WTC11 (cell line): ENCODE measurements at regions not wholly inside any gene's neighbourhood (a gene's known extent, or its start where the extent isn't known, plus 50 kb on each side); places are given as distances from the start of the nearest gene placed in this dataset.

Source experiments
- CTCF ChIP-seq: fragments of 200-600 bp; IDR thresholded peaks from 2 replicates; pipeline ENCODE4 v1.8.0; 2022; ENCODE audit warnings: antibody characterized with exemption
- ETV6 ChIP-seq: sonication (generic); formaldehyde crosslinking; IDR thresholded peaks from 2 replicates; pipeline ENCODE4 v1.8.1; 2022; ENCODE audit warnings: mild to moderate bottlenecking, missing genetic modification reagents
- HMGA2 ChIP-seq: fragments of 250-450 bp; sonication (Bioruptor Pico); IDR thresholded peaks from 2 replicates; pipeline ENCODE4 v1.4.0; 2021; ENCODE audit warnings: mild to moderate bottlenecking, moderate library complexity
- JUN ChIP-seq: sonication (generic); formaldehyde crosslinking; IDR thresholded peaks from 2 replicates; pipeline ENCODE4 v1.8.0; 2023; ENCODE audit warnings: mild to moderate bottlenecking, missing genetic modification reagents
- KAT7 ChIP-seq: sonication (generic); formaldehyde crosslinking; IDR thresholded peaks from 2 replicates; pipeline ENCODE4 v1.8.1; 2023; ENCODE audit warnings: missing genetic modification reagents, mild to moderate bottlenecking, borderline replicate concordance
- NFATC4 ChIP-seq: fragments of 250-450 bp; sonication (Bioruptor Pico); IDR thresholded peaks from 2 replicates; pipeline ENCODE4 v1.9.0; 2021; ENCODE audit warnings: mild to moderate bottlenecking
- NR1H2 ChIP-seq: sonication (generic); formaldehyde crosslinking; IDR thresholded peaks from 2 replicates; pipeline ENCODE4 v1.9.0; 2021; ENCODE audit warnings: mild to moderate bottlenecking, moderate library complexity, missing genetic modification reagents
- NR3C1 ChIP-seq: sonication (generic); formaldehyde crosslinking; conservative IDR thresholded peaks from 2 replicates; pipeline ENCODE4 v1.8.1; 2023; ENCODE audit warnings: low read depth, mild to moderate bottlenecking, missing genetic modification reagents
- USF2 ChIP-seq: sonication (generic); formaldehyde crosslinking; IDR thresholded peaks from 2 replicates; pipeline ENCODE4 v1.8.1; 2023; ENCODE audit warnings: mild to moderate bottlenecking, missing genetic modification reagents, moderate library complexity
- TF ChIP-seq, protein P1 (sequence below): sonication (generic); formaldehyde crosslinking; IDR thresholded peaks from 2 replicates; pipeline ENCODE4 v1.8.1; 2022; ENCODE audit warnings: missing genetic modification reagents, borderline replicate concordance
- TF ChIP-seq, protein P2 (sequence below): sonication (generic); formaldehyde crosslinking; IDR thresholded peaks from 2 replicates; pipeline ENCODE4 v1.8.1; 2023; ENCODE audit warnings: mild to moderate bottlenecking, missing genetic modification reagents
- TF ChIP-seq, protein P3 (sequence below): sonication (generic); formaldehyde crosslinking; conservative IDR thresholded peaks from 2 replicates; pipeline ENCODE4 v1.8.1; 2023; ENCODE audit warnings: mild to moderate bottlenecking, low read depth, missing genetic modification reagents, moderate library complexity

DNA sequence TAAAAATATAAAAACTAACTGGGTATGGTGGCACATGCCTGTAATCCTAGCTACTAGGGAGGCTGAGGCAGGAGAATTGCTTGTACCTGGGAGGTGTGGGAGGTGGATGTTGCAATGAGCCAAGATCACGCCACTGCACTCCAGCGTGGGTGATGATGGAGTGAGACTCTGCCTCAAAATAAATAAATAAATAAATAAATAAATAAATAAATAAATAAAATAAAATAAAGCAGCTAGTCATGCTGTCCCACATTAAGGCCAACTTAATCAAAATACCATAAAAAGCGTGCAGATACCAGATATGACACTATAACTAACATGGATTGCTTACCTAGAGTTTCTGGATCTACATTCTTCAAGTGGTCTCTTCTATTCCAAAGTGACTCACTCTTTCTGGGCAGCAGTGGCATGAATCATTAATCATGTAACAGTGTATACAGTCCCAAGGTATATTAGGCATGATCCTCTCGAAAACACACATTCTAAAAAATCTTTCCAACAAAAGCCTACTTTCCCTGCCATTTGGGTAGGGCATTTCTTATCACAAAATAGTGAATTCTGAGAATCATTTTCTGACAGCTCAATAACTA is 187.1 kb downstream of the ELAVL2 start:
- TF ChIP-seq CTCF (no peak), KAT7 (CRISPR knock-in tag) (no peak), HMGA2 (no peak), JUN (CRISPR knock-in tag) (no peak), NR1H2 (CRISPR knock-in tag) (no peak), NFATC4 (CRISPR knock-in tag) (no peak), USF2 (CRISPR knock-in tag) (no peak), ETV6 (no peak), NR3C1 (no peak)
- TF ChIP-seq, protein P1, sequence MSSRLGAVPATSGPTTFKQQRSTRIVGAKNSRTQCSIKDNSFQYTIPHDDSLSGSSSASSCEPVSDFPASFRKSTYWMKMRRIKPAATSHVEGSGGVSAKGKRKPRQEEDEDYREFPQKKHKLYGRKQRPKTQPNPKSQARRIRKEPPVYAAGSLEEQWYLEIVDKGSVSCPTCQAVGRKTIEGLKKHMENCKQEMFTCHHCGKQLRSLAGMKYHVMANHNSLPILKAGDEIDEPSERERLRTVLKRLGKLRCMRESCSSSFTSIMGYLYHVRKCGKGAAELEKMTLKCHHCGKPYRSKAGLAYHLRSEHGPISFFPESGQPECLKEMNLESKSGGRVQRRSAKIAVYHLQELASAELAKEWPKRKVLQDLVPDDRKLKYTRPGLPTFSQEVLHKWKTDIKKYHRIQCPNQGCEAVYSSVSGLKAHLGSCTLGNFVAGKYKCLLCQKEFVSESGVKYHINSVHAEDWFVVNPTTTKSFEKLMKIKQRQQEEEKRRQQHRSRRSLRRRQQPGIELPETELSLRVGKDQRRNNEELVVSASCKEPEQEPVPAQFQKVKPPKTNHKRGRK = no peak
- TF ChIP-seq, protein P2, sequence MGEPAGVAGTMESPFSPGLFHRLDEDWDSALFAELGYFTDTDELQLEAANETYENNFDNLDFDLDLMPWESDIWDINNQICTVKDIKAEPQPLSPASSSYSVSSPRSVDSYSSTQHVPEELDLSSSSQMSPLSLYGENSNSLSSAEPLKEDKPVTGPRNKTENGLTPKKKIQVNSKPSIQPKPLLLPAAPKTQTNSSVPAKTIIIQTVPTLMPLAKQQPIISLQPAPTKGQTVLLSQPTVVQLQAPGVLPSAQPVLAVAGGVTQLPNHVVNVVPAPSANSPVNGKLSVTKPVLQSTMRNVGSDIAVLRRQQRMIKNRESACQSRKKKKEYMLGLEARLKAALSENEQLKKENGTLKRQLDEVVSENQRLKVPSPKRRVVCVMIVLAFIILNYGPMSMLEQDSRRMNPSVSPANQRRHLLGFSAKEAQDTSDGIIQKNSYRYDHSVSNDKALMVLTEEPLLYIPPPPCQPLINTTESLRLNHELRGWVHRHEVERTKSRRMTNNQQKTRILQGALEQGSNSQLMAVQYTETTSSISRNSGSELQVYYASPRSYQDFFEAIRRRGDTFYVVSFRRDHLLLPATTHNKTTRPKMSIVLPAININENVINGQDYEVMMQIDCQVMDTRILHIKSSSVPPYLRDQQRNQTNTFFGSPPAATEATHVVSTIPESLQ = no peak
- TF ChIP-seq, protein P3, sequence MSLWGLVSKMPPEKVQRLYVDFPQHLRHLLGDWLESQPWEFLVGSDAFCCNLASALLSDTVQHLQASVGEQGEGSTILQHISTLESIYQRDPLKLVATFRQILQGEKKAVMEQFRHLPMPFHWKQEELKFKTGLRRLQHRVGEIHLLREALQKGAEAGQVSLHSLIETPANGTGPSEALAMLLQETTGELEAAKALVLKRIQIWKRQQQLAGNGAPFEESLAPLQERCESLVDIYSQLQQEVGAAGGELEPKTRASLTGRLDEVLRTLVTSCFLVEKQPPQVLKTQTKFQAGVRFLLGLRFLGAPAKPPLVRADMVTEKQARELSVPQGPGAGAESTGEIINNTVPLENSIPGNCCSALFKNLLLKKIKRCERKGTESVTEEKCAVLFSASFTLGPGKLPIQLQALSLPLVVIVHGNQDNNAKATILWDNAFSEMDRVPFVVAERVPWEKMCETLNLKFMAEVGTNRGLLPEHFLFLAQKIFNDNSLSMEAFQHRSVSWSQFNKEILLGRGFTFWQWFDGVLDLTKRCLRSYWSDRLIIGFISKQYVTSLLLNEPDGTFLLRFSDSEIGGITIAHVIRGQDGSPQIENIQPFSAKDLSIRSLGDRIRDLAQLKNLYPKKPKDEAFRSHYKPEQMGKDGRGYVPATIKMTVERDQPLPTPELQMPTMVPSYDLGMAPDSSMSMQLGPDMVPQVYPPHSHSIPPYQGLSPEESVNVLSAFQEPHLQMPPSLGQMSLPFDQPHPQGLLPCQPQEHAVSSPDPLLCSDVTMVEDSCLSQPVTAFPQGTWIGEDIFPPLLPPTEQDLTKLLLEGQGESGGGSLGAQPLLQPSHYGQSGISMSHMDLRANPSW (CRISPR knock-in tag) = no peak
